HCT116 (cell line): ENCODE measurements at regions not wholly inside any gene's neighbourhood (a gene's known extent, or its start where the extent isn't known, plus 50 kb on each side); places are given as distances from the start of the nearest gene placed in this dataset.

ENCODE experiments used
- ATAC-seq: fragments of 200-7000 bp; cut with Tn5 transposase; 2 replicates; pipeline ENCODE4 v1.9.1; 2020; ENCODE audit warnings: mild to moderate bottlenecking, moderate library complexity
- BruUV-seq: library from RNA; stranded (reverse); fragments of 400-500 nt; replicated peaks from 2 replicates; lab custom pipeline; 2021; lab: Mats Ljungman, UMichigan
- CTCF ChIA-PET: fragments of 300-600 bp; sonication (Branson Sonifier 250); formaldehyde crosslinking; loops from one replicate; lab custom pipeline; 2021; ENCODE audit warnings: antibody characterized with exemption; lab: Charles Lee
- POLR2A ChIA-PET: fragments of 300-600, 350-600 bp; sonication (Branson Sonifier 250); formaldehyde crosslinking; loops from one replicate; lab custom pipeline; 2021; ENCODE audit warnings: antibody characterized with exemption; lab: Charles Lee
- RAD21 ChIA-PET, 2 experiments: fragments of 300-600 bp; sonication (Branson Sonifier 250); formaldehyde crosslinking; loops; one replicate each; lab custom pipeline; 2023; ENCODE audit warnings: low total read pairs in 2 of 2; ENCODE audit not compliant: uncharacterized antibody in 2 of 2, unreplicated experiment in 2 of 2, low non-redundant PET in 1 of 2; lab: Charles Lee
- DNase-seq: peaks from one replicate; pipeline ENCODE4 v3.0.0-alpha.2; 2010; ENCODE audit warnings: low read depth, low spot score
- H2AFZ ChIP-seq: fragments of 200-600 bp; shearing (Covaris generic), sonication (generic); 2 replicates; pipeline ENCODE4 v1.6.1; 2017; ENCODE audit warnings: low read depth, mixed run types, mixed read lengths, antibody characterized with exemption, low read length; ENCODE audit not compliant: poor library complexity, severe bottlenecking
- H3K27ac ChIP-seq: 2 replicates; pipeline ENCODE4 v1.5.1; 2012; ENCODE audit warnings: low read depth, low read length
- H3K27me3 ChIP-seq: fragments of 200-600 bp; sonication (generic); 2 replicates; pipeline ENCODE4 v1.6.1; 2016; ENCODE audit warnings: mixed run types, low read length, mixed read lengths; ENCODE audit not compliant: insufficient read depth
- H3K36me3 ChIP-seq, 2 experiments: fragments of 200-500 bp in 1 of 2; fragments of 200-600 bp in 1 of 2; sonication (Bioruptor generic) in 1 of 2; sonication (generic) in 1 of 2; 2 replicates each; pipeline versions ENCODE4 v1.5.1 to v1.6.1; 2014 to 2016; ENCODE audit warnings: low read length in 2 of 2, inconsistent platforms in 1 of 2, mixed read lengths in 1 of 2, mixed run types in 1 of 2; ENCODE audit not compliant: insufficient read depth in 2 of 2, control insufficient read depth in 1 of 2
- H3K4me1 ChIP-seq, 2 experiments: fragments of 200-600 bp in 1 of 2; sonication (generic) in 1 of 2; 2 replicates each; pipeline versions ENCODE4 v1.5.1 to v1.6.1; 2012 to 2017; ENCODE audit warnings: low read length in 2 of 2, inconsistent platforms in 1 of 2, mild to moderate bottlenecking in 1 of 2, mixed read lengths in 1 of 2, mixed run types in 1 of 2, moderate library complexity in 1 of 2; ENCODE audit not compliant: insufficient read depth in 2 of 2, control insufficient read depth in 1 of 2
- H3K4me2 ChIP-seq: fragments of 200-600 bp; sonication (generic); 2 replicates; pipeline ENCODE4 v1.6.1; 2017; ENCODE audit warnings: mixed run types, low read length, mixed read lengths
- H3K4me3 ChIP-seq, 2 experiments: fragments of 200-600 bp in 1 of 2; sonication (generic) in 1 of 2; replicated peaks in 1 of 2; 2 replicates each; pipeline ENCODE4 v1.5.1; 2011 to 2016; ENCODE audit warnings: low read length in 2 of 2, control low read depth in 1 of 2, low read depth in 1 of 2, mild to moderate bottlenecking in 1 of 2, mixed read lengths in 1 of 2, mixed run types in 1 of 2
- H3K79me2 ChIP-seq: fragments of 200-600 bp; sonication (generic); 2 replicates; pipeline ENCODE4 v1.6.1; 2017; ENCODE audit warnings: mild to moderate bottlenecking, mixed run types, low read length, moderate library complexity, mixed read lengths; ENCODE audit not compliant: insufficient read depth
- H3K9ac ChIP-seq: fragments of 200-600 bp; sonication (generic); 2 replicates; pipeline ENCODE4 v1.6.1; 2016; ENCODE audit warnings: low read length, mixed read lengths
- H3K9me2 ChIP-seq: fragments of 200-600 bp; sonication (generic), shearing (Covaris generic); 2 replicates; pipeline ENCODE4 v1.6.1; 2017; ENCODE audit warnings: mixed run types, mild to moderate bottlenecking, moderate library complexity; ENCODE audit not compliant: insufficient read depth
- H3K9me3 ChIP-seq, 2 experiments: fragments of 200-500 bp in 1 of 2; fragments of 200-600 bp in 1 of 2; sonication (Bioruptor generic) in 1 of 2; sonication (generic) in 1 of 2; 2 replicates each; pipeline ENCODE4 v1.6.1; 2014 to 2017; ENCODE audit warnings: low read length in 2 of 2, mixed read lengths in 2 of 2, inconsistent platforms in 1 of 2, low read depth in 1 of 2, mild to moderate bottlenecking in 1 of 2, mixed run types in 1 of 2, moderate library complexity in 1 of 2; ENCODE audit not compliant: control insufficient read depth in 1 of 2, insufficient read depth in 1 of 2
- H4K20me1 ChIP-seq: fragments of 200-600 bp; sonication (generic), shearing (Covaris generic); 2 replicates; pipeline ENCODE4 v1.6.1; 2017; ENCODE audit warnings: mixed run types, mild to moderate bottlenecking, moderate library complexity; ENCODE audit not compliant: insufficient read depth
- EGR1 ChIP-seq: IDR thresholded peaks from 2 replicates; pipeline ENCODE4 v1.6.1; 2012; ENCODE audit warnings: low read depth
- ELF1 ChIP-seq: IDR thresholded peaks from 2 replicates; pipeline ENCODE4 v1.6.1; 2012; ENCODE audit warnings: low read depth, borderline replicate concordance
- EZH2 ChIP-seq: fragments of 200-600 bp; sonication (generic); IDR thresholded peaks from 2 replicates; pipeline ENCODE4 v1.6.1; 2017; ENCODE audit warnings: antibody characterized with exemption, mixed run types
- EZH2phosphoT487 ChIP-seq: fragments of 200-600 bp; IDR thresholded peaks from 2 replicates; pipeline ENCODE4 v1.6.1; 2018; ENCODE audit warnings: antibody characterized with exemption, borderline replicate concordance
- MAX ChIP-seq: IDR thresholded peaks from 2 replicates; pipeline ENCODE4 v1.6.1; 2012
- POLR2A ChIP-seq: IDR thresholded peaks from 2 replicates; pipeline ENCODE4 v1.7.0; 2011; ENCODE audit warnings: borderline replicate concordance; ENCODE audit not compliant: insufficient read depth, insufficient read length; ENCODE audit errors: extremely low read depth
- POLR2AphosphoS5 ChIP-seq: IDR thresholded peaks from 2 replicates; pipeline ENCODE4 v1.6.1; 2011; ENCODE audit warnings: mild to moderate bottlenecking, low read depth, low read length, moderate library complexity
- RAD21 ChIP-seq: IDR thresholded peaks from 2 replicates; pipeline ENCODE4 v1.6.1; 2012; ENCODE audit warnings: low read depth, mild to moderate bottlenecking
- SRF ChIP-seq: IDR thresholded peaks from 2 replicates; pipeline ENCODE4 v1.6.1; 2012; ENCODE audit warnings: low read depth
- TCF7L2 ChIP-seq: IDR thresholded peaks from 2 replicates; pipeline ENCODE4 v1.7.0; 2011; ENCODE audit warnings: borderline replicate concordance, inconsistent platforms; ENCODE audit not compliant: insufficient read depth, insufficient read length; ENCODE audit errors: extremely low read depth
- ZFX ChIP-seq: fragments of 450-650 bp; IDR thresholded peaks from 2 replicates; pipeline ENCODE4 v1.6.1; 2017
- intact Hi-C: fragments of 100-400 bp; cut with micrococcal nuclease; formaldehyde crosslinking; loops from 2 replicates; pipeline ENCODE4 v1.10.0; 2022

- ChIA-PET RAD21 (no interaction called here), CTCF (no interaction called here), POLR2A (no interaction called here)
- ATAC-seq, result no peak
- DNase-seq, result no peak
- no peak overlapping the region for H3K4me3 ChIP-seq
- H3K9ac ChIP-seq, result no peak overlapping the region
- TF ChIP-seq SRF (no peak), POLR2A (no peak), MAX (no peak), EZH2 (no peak), EZH2phosphoT487 (no peak), ELF1 (no peak), RAD21 (no peak), TCF7L2 (no peak), POLR2AphosphoS5 (no peak), EGR1 (no peak), ZFX (no peak)
- no peaks in the 10 kb centered on the region for H3K4me1 ChIP-seq
- no peaks in the 10 kb centered on the region for H3K36me3 ChIP-seq
- H3K27ac ChIP-seq, result no peak overlapping the region
- no peak overlapping the region for H2AFZ ChIP-seq
- peaks cover 0 to 11% of the 10 kb centered on the region in 2 experiments; a peak in 2 of 4 replicates for H3K9me3 ChIP-seq
- H4K20me1 ChIP-seq, result no peaks in the 10 kb centered on the region
- no peaks in the 10 kb centered on the region for H3K79me2 ChIP-seq
- no peaks in the 10 kb centered on the region for H3K27me3 ChIP-seq
- no TSS peak for BruUV-seq
- H3K4me2 ChIP-seq, result no peak overlapping the region
- intact Hi-C loops, result no loop called here
- no peaks in the 10 kb centered on the region for H3K9me2 ChIP-seq
These were observed 1177.7 kb upstream of the AUTS2 start for GRCh38 chr7:68420342-68421192.
